HT1080 (cell line): ENCODE measurements at regions not wholly inside any gene's neighbourhood (a gene's known extent, or its start where the extent isn't known, plus 50 kb on each side); places are given as distances from the start of the nearest gene placed in this dataset.

Experiments
- DNase-seq: peaks from one replicate; pipeline ENCODE4 v3.0.0-alpha.2; 2015; ENCODE audit warnings: low read depth

DNA sequence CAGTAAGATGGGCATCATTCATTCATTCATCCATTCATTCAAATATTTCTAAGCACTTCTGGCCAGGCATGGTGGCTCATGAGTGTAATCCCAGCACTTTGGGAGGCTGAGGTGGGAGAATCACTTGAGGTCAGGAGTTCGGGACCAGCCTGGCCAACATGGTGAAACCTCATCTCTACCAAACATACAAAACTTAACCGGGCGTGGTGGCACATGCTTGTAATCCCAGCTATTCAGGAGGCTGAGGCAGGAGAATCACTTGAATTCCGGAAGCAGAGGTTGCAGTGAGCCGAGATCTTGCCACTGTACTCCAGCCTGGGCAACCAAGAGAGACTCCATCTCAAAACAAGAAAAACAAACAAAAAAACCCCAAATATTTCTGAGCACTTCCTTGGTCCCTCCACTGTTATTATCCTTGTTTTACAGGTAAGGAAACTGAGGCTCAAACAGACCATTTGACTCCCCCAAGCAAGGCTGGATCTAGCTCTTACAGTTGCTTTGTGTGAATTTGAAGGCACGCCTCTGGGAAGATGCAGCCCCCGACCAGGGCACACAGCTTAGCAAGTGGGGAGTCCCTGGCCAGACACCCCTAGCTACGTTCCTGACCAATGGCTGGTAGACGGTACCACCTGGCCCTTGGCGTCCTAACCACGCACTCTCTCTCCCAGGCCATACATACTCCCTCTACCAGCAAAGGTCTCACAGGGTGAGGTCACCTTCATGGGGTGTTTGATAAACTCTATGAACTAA lies 50.6 kb upstream of the ODC1 start:
- no peak for DNase-seq
